HCT116 (cell line): ENCODE measurements at regions not wholly inside any gene's neighbourhood (a gene's known extent, or its start where the extent isn't known, plus 50 kb on each side); places are given as distances from the start of the nearest gene placed in this dataset.

Experiments used
- ATAC-seq: fragments of 200-7000 bp; cut with Tn5 transposase; 2 replicates; pipeline ENCODE4 v1.9.1; 2020; ENCODE audit warnings: mild to moderate bottlenecking, moderate library complexity
- BruUV-seq: library from RNA; stranded (reverse); fragments of 400-500 nt; replicated peaks from 2 replicates; lab custom pipeline; 2021; lab: Mats Ljungman, UMichigan
- CTCF ChIA-PET: fragments of 300-600 bp; sonication (Branson Sonifier 250); formaldehyde crosslinking; loops from one replicate; lab custom pipeline; 2021; ENCODE audit warnings: antibody characterized with exemption; lab: Charles Lee
- POLR2A ChIA-PET: fragments of 300-600, 350-600 bp; sonication (Branson Sonifier 250); formaldehyde crosslinking; loops from one replicate; lab custom pipeline; 2021; ENCODE audit warnings: antibody characterized with exemption; lab: Charles Lee
- RAD21 ChIA-PET, 2 experiments: fragments of 300-600 bp; sonication (Branson Sonifier 250); formaldehyde crosslinking; loops; one replicate each; lab custom pipeline; 2023; ENCODE audit warnings: low total read pairs in 2 of 2; ENCODE audit not compliant: uncharacterized antibody in 2 of 2, unreplicated experiment in 2 of 2, low non-redundant PET in 1 of 2; lab: Charles Lee
- DNase-seq: peaks from one replicate; pipeline ENCODE4 v3.0.0-alpha.2; 2010; ENCODE audit warnings: low read depth, low spot score
- H2AFZ ChIP-seq: fragments of 200-600 bp; shearing (Covaris generic), sonication (generic); 2 replicates; pipeline ENCODE4 v1.6.1; 2017; ENCODE audit warnings: low read depth, mixed run types, mixed read lengths, antibody characterized with exemption, low read length; ENCODE audit not compliant: poor library complexity, severe bottlenecking
- H3K27ac ChIP-seq: 2 replicates; pipeline ENCODE4 v1.5.1; 2012; ENCODE audit warnings: low read depth, low read length
- H3K27me3 ChIP-seq: fragments of 200-600 bp; sonication (generic); 2 replicates; pipeline ENCODE4 v1.6.1; 2016; ENCODE audit warnings: mixed run types, low read length, mixed read lengths; ENCODE audit not compliant: insufficient read depth
- H3K36me3 ChIP-seq, 2 experiments: fragments of 200-500 bp in 1 of 2; fragments of 200-600 bp in 1 of 2; sonication (Bioruptor generic) in 1 of 2; sonication (generic) in 1 of 2; 2 replicates each; pipeline versions ENCODE4 v1.5.1 to v1.6.1; 2014 to 2016; ENCODE audit warnings: low read length in 2 of 2, inconsistent platforms in 1 of 2, mixed read lengths in 1 of 2, mixed run types in 1 of 2; ENCODE audit not compliant: insufficient read depth in 2 of 2, control insufficient read depth in 1 of 2
- H3K4me1 ChIP-seq, 2 experiments: fragments of 200-600 bp in 1 of 2; sonication (generic) in 1 of 2; 2 replicates each; pipeline versions ENCODE4 v1.5.1 to v1.6.1; 2012 to 2017; ENCODE audit warnings: low read length in 2 of 2, inconsistent platforms in 1 of 2, mild to moderate bottlenecking in 1 of 2, mixed read lengths in 1 of 2, mixed run types in 1 of 2, moderate library complexity in 1 of 2; ENCODE audit not compliant: insufficient read depth in 2 of 2, control insufficient read depth in 1 of 2
- H3K4me2 ChIP-seq: fragments of 200-600 bp; sonication (generic); 2 replicates; pipeline ENCODE4 v1.6.1; 2017; ENCODE audit warnings: mixed run types, low read length, mixed read lengths
- H3K4me3 ChIP-seq, 2 experiments: fragments of 200-600 bp in 1 of 2; sonication (generic) in 1 of 2; replicated peaks in 1 of 2; 2 replicates each; pipeline ENCODE4 v1.5.1; 2011 to 2016; ENCODE audit warnings: low read length in 2 of 2, control low read depth in 1 of 2, low read depth in 1 of 2, mild to moderate bottlenecking in 1 of 2, mixed read lengths in 1 of 2, mixed run types in 1 of 2
- H3K79me2 ChIP-seq: fragments of 200-600 bp; sonication (generic); 2 replicates; pipeline ENCODE4 v1.6.1; 2017; ENCODE audit warnings: mild to moderate bottlenecking, mixed run types, low read length, moderate library complexity, mixed read lengths; ENCODE audit not compliant: insufficient read depth
- H3K9ac ChIP-seq: fragments of 200-600 bp; sonication (generic); 2 replicates; pipeline ENCODE4 v1.6.1; 2016; ENCODE audit warnings: low read length, mixed read lengths
- H3K9me2 ChIP-seq: fragments of 200-600 bp; sonication (generic), shearing (Covaris generic); 2 replicates; pipeline ENCODE4 v1.6.1; 2017; ENCODE audit warnings: mixed run types, mild to moderate bottlenecking, moderate library complexity; ENCODE audit not compliant: insufficient read depth
- H3K9me3 ChIP-seq, 2 experiments: fragments of 200-500 bp in 1 of 2; fragments of 200-600 bp in 1 of 2; sonication (Bioruptor generic) in 1 of 2; sonication (generic) in 1 of 2; 2 replicates each; pipeline ENCODE4 v1.6.1; 2014 to 2017; ENCODE audit warnings: low read length in 2 of 2, mixed read lengths in 2 of 2, inconsistent platforms in 1 of 2, low read depth in 1 of 2, mild to moderate bottlenecking in 1 of 2, mixed run types in 1 of 2, moderate library complexity in 1 of 2; ENCODE audit not compliant: control insufficient read depth in 1 of 2, insufficient read depth in 1 of 2
- H4K20me1 ChIP-seq: fragments of 200-600 bp; sonication (generic), shearing (Covaris generic); 2 replicates; pipeline ENCODE4 v1.6.1; 2017; ENCODE audit warnings: mixed run types, mild to moderate bottlenecking, moderate library complexity; ENCODE audit not compliant: insufficient read depth
- CBX3 ChIP-seq: IDR thresholded peaks from 2 replicates; pipeline ENCODE4 v1.6.1; 2012; ENCODE audit warnings: low read depth
- EGR1 ChIP-seq: IDR thresholded peaks from 2 replicates; pipeline ENCODE4 v1.6.1; 2012; ENCODE audit warnings: low read depth
- ELF1 ChIP-seq: IDR thresholded peaks from 2 replicates; pipeline ENCODE4 v1.6.1; 2012; ENCODE audit warnings: low read depth, borderline replicate concordance
- EZH2 ChIP-seq: fragments of 200-600 bp; sonication (generic); IDR thresholded peaks from 2 replicates; pipeline ENCODE4 v1.6.1; 2017; ENCODE audit warnings: antibody characterized with exemption, mixed run types
- EZH2phosphoT487 ChIP-seq: fragments of 200-600 bp; IDR thresholded peaks from 2 replicates; pipeline ENCODE4 v1.6.1; 2018; ENCODE audit warnings: antibody characterized with exemption, borderline replicate concordance
- MAX ChIP-seq: IDR thresholded peaks from 2 replicates; pipeline ENCODE4 v1.6.1; 2012
- POLR2A ChIP-seq: IDR thresholded peaks from 2 replicates; pipeline ENCODE4 v1.7.0; 2011; ENCODE audit warnings: borderline replicate concordance; ENCODE audit not compliant: insufficient read depth, insufficient read length; ENCODE audit errors: extremely low read depth
- RAD21 ChIP-seq: IDR thresholded peaks from 2 replicates; pipeline ENCODE4 v1.6.1; 2012; ENCODE audit warnings: low read depth, mild to moderate bottlenecking
- SIN3A ChIP-seq: IDR thresholded peaks from 2 replicates; pipeline ENCODE4 v1.6.1; 2012; ENCODE audit warnings: low read depth
- SRF ChIP-seq: IDR thresholded peaks from 2 replicates; pipeline ENCODE4 v1.6.1; 2012; ENCODE audit warnings: low read depth
- ZFX ChIP-seq: fragments of 450-650 bp; IDR thresholded peaks from 2 replicates; pipeline ENCODE4 v1.6.1; 2017
- intact Hi-C: fragments of 100-400 bp; cut with micrococcal nuclease; formaldehyde crosslinking; loops from 2 replicates; pipeline ENCODE4 v1.10.0; 2022

GRCh38 chr4:187086151-187086550 lies 362.5 kb upstream of the FAT1 start:
- Histone ChIP-seq H3K27me3 (no peaks in the 10 kb centered on the region), H3K27ac (no peak overlapping the region), H3K36me3 (no peaks in the 10 kb centered on the region), H2AFZ (no peak overlapping the region), H3K9ac (no peak overlapping the region), H3K9me2 (no peaks in the 10 kb centered on the region), H3K4me3 (no peak overlapping the region), H3K79me2 (no peaks in the 10 kb centered on the region), H3K4me2 (no peak overlapping the region), H4K20me1 (no peaks in the 10 kb centered on the region), H3K9me3 (no peaks in the 10 kb centered on the region), H3K4me1 (no peaks in the 10 kb centered on the region)
- CTCF ChIA-PET, result no interaction called here
- RAD21 ChIA-PET, result no interaction called here
- intact Hi-C loops, result loop anchor here (10.0 kb wide), 1 partner anchor 361 kb away; the partner anchor contains the start of gene FAT1
- POLR2A ChIA-PET, result no interaction called here
- TF ChIP-seq SIN3A (no peak), ZFX (no peak), ELF1 (no peak), EGR1 (no peak), RAD21 (no peak), CBX3 (no peak), POLR2A (no peak), EZH2 (no peak)
- DNase-seq (no peak), ATAC-seq (no peak)
- no TSS peak for BruUV-seq

GRCh38 chr4:187088070-187088799 lies 364.6 kb upstream of the FAT1 start:
- CTCF ChIA-PET, result no interaction called here
- no peak for DNase-seq
- Histone ChIP-seq H3K4me3 (no peak overlapping the region), H3K36me3 (no peaks in the 10 kb centered on the region), H3K27ac (no peak overlapping the region), H2AFZ (peak overlapping the region; percentile 41), H3K4me2 (no peak overlapping the region), H4K20me1 (no peaks in the 10 kb centered on the region), H3K27me3 (no peaks in the 10 kb centered on the region), H3K9me3 (no peaks in the 10 kb centered on the region), H3K79me2 (no peaks in the 10 kb centered on the region), H3K9me2 (no peaks in the 10 kb centered on the region), H3K4me1 (no peaks in the 10 kb centered on the region), H3K9ac (no peak overlapping the region)
- no peak for TF ChIP-seq SRF
- TF ChIP-seq MAX, result no peak
- no peak for TF ChIP-seq EZH2phosphoT487
- no peak for TF ChIP-seq ELF1
- POLR2A ChIA-PET, result no interaction called here
- intact Hi-C loops, result loop anchor here (10.0 kb wide), 1 partner anchor 363 kb away; the partner anchor contains the start of gene FAT1
- BruUV-seq, result no TSS peak
- RAD21 ChIA-PET, result no interaction called here
- ATAC-seq, result no peak
